GM18517 (cell line): ENCODE measurements at regions not wholly inside any gene's neighbourhood (a gene's known extent, or its start where the extent isn't known, plus 50 kb on each side); places are given as distances from the start of the nearest gene placed in this dataset.

ENCODE experiments used
- ATAC-seq: cut with Tn5 transposase; IDR thresholded peaks from one replicate; pipeline ENCODE4 v1.9.1; 2021; ENCODE audit warnings: mild to moderate bottlenecking, moderate library complexity; ENCODE audit not compliant: unreplicated experiment

GRCh38 chr4:138964716-138965426, 50.7 kb upstream of the NOCT start:
- ATAC-seq = no peak

- no peak for ATAC-seq
Observed at GRCh38 chr4:138963412-138963811, 52.2 kb upstream of the NOCT start.

- ATAC-seq = no peak
Observed at GRCh38 chr4:138961664-138962063, 53.9 kb upstream of the NOCT start.

- no peak for ATAC-seq
Observed at GRCh38 chr4:138961129-138961528, 54.5 kb upstream of the NOCT start.

- no peak for ATAC-seq
Observed at GRCh38 chr4:138960175-138960710, 55.3 kb upstream of the NOCT start.

- ATAC-seq = no peak
Observed at GRCh38 chr4:138959097-138959815, 56.3 kb upstream of the NOCT start.

GRCh38 chr4:138958519-138958918, 57.1 kb upstream of the NOCT start:
- no peak for ATAC-seq

- no peak for ATAC-seq
Observed at GRCh38 chr4:138957302-138957701, 58.3 kb upstream of the NOCT start.

GRCh38 chr4:138954428-138954827, 61.2 kb upstream of the NOCT start:
- ATAC-seq = no peak

- ATAC-seq = no peak
Observed at GRCh38 chr4:138953961-138954371, 61.6 kb upstream of the NOCT start.

GRCh38 chr4:138952411-138952810, 63.2 kb upstream of the NOCT start:
- ATAC-seq = no peak

- no peak for ATAC-seq
Observed at GRCh38 chr4:138951764-138952163, 63.8 kb upstream of the NOCT start.

GRCh38 chr4:138949866-138950265, 65.7 kb upstream of the NOCT start:
- ATAC-seq = no peak

- ATAC-seq = no peak
Observed at GRCh38 chr4:138948918-138949317, 66.7 kb upstream of the NOCT start.

- ATAC-seq = no peak
Observed at GRCh38 chr4:138946306-138946705, 69.3 kb upstream of the NOCT start.

GRCh38 chr4:138945840-138946239, 69.7 kb upstream of the NOCT start:
- no peak for ATAC-seq

- no peak for ATAC-seq
Observed at GRCh38 chr4:138945401-138945800, 70.2 kb upstream of the NOCT start.

- no peak for ATAC-seq
Observed at GRCh38 chr4:138943893-138944292, 71.7 kb upstream of the NOCT start.

GRCh38 chr4:138941037-138941436, 74.5 kb upstream of the NOCT start:
- no peak for ATAC-seq

- ATAC-seq = no peak
Observed at GRCh38 chr4:138939960-138940359, 75.6 kb upstream of the NOCT start.

- no peak for ATAC-seq
Observed at GRCh38 chr4:138938366-138938690, 77.3 kb upstream of the NOCT start.

- ATAC-seq = no peak
Observed at GRCh38 chr4:138935135-138935807, 80.3 kb upstream of the NOCT start.
